IPS-NIHi7 (cell line): ENCODE measurements at regions not wholly inside any gene's neighbourhood (a gene's known extent, or its start where the extent isn't known, plus 50 kb on each side); places are given as distances from the start of the nearest gene placed in this dataset.

Source experiments
- DNase-seq: peaks from one replicate; pipeline ENCODE4 v3.0.0; 2012; ENCODE audit warnings: mixed read lengths; ENCODE audit errors: extremely low spot score

DNA sequence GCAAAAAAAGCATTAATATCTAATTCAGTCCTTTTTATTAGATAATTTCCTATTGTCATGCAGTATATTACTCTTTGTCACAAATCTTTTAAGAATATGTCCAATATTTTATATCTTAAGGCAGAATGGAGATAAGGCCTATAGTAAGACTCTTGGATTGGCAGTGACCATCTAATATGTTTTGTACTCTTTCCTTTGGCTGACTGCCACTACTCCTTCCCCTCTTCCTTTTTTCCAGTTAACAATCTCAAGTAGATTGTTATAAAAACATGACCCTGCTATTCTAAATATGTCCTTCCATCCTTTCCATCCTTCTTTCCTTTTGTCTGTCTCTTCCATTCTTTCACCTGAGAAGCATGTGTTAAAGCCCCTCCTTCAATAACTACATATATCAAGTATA is 92.8 kb upstream of the TMEM168 start:
- DNase-seq, result no peak

DNA sequence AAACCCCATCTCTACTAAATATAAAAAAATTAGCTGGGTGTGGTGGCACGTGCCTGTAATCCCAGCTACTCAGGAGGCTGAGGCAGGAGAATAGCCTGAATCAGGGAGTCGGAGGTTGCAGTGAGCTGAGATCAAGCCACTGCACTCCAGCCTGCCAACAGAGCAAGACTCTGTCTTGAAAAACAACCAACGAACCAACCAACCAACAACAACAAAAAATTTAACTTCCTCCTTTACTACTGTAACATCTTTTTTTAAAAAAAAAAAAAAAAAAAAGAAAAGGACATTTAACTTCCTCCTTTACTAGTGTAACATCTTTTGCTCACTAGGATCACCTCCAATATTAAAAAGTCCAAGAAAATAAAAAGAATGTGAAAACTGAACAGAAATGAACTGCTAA is 92.3 kb upstream of the TMEM168 start:
- DNase-seq, result no peak

DNA sequence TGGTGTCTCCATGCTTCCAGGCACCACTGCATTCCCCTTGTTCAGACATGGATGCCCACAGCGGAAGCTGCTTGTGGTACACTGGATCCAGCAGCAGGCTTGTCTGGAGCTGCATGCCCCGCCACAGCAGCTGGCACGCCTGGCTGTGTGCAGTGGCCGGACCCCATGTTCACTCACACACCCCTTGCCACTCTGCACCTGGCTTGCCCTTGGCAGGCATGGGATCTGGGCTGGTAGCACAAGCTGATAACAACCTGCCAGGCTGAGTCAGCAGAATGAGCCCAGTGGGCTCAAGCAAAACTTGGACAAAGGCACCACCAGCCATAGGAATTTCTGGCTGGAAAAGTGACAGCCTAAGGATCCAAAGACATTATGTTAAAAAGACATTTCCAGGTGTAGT is 91.8 kb upstream of the TMEM168 start:
- DNase-seq, result no peak

DNA sequence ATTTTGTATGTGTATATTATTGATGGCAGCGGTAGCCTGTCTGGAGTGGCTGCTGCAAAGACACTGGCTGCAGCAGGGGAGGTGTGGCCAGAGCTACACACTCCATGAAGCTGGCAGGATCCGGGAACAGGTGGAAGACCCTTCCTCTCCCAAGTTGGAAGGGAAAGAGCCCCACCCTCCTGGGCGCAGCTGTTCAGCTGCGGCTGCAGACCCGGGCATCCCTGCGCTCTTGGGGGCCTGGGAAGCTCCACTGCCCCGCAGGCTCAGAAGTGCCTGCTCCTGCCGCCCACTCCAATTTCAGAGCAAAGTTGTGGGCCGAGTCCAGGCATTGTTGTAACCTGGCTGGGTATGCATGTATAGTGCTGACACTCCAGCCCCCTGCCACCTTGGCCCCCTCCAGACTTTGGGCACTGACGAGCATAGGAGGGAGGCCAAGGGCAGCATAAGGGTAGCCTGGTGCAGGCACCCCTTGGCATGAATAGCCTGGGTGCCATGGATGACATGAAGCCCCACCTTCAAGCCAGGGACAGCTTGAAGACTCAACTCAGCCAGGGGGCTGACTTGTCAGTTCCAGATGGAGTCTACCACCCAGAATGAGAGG is 90.7 kb upstream of the TMEM168 start:
- no peak for DNase-seq

DNA sequence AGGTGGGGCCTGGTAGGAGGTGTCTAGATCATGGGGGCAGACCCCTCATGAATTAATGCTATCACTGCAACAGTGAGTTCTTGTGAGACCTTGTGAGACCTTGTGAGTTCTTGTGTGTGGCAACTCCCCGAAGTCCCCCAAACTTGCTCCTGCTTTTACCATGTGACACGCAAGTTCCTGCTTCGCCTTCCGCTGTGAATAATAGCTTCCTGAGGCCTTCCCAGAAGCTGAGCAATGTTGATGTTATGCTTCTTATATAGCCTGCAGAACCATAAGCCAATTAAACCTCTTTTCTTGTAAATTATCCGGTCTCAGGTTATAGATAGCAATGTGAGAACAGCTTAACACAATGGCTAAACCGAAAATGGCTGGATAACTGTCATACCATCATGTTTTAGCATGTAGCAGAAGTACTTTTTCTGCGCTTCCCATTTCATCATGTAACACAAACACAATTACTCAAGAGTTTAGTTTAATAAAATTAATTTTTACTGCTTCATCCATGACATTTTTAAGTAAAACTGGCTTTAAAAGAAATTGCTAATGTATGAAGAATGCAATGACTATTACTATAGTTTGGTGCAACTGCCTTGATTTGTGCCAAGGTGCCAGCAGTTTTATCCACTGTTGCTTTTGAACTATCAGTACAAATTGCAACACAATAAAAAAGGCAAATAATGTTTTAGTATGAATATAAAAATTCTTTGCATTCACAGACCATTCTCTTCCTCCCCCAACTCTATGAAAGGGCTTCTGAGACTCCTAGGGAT is 87.7 kb upstream of the TMEM168 start:
- DNase-seq, result no peak

DNA sequence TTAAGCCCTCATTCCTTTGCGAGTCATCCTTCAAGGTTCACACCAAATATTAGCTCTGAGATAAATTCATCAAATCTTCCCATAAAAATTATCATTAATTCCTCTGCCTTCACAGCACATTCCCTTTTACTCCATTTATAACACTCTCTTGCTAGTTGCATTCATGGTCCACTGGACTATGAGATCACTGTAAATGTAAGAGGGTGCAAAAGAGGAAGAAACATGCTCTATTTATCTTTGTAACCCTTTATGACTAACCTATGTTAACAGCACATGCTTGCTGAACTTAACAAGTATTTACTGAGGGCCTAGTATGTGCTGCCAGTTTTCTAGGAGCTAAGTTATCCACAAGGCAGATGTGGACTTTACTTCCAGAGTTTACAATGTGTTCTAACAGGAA is 86.7 kb upstream of the TMEM168 start:
- DNase-seq, result no peak

DNA sequence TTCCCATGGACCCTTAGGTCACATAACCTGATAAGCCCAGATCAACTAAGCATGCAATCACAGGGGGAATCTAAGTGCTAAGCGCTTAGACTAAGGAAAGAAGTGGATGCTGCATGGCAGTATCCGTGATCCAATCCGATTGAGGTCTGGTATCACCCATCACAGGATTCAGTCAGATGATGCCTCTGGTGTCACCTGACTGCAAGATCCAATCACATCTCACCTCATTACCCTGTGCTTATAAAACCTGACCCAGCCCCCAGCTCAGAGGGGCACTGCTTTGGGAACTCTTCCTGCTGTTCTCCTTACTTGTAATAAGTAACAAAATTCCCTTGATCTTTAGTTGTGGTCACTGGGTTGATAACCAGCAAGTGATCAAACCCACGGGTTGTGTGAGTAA is 84.7 kb upstream of the TMEM168 start:
- no peak for DNase-seq

DNA sequence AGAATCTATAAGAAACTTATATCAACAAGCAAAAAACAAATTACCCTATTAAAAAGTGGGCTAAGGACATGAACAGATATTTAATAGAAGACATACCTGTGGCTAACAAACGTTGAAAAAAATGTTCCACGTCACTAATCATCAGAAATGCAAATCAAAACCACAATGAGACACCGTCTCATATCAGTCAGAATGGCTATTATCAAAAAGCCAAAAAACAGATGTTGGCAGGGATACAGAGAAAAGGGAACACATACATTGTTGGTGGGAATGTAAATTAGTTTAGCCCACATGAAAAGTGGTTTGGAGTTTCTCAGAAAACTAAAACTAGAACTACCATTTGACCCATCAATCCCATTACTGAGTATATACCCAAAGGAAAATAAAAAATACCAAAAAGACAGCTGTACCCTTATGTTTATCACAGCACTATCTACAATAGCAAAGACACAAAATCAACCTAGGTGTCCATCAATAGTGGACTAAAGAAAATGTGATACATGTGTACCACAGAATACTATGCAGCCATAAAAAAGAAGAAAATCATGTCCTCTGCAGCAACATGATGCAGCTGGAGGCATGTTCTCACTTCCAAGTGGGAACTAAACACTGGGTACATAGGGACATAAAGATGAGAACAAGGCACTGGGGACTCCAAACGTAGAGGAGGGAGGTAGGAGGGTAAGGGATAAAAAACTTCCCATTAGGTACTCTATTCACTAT is 83.8 kb upstream of the TMEM168 start:
- DNase-seq, result no peak

DNA sequence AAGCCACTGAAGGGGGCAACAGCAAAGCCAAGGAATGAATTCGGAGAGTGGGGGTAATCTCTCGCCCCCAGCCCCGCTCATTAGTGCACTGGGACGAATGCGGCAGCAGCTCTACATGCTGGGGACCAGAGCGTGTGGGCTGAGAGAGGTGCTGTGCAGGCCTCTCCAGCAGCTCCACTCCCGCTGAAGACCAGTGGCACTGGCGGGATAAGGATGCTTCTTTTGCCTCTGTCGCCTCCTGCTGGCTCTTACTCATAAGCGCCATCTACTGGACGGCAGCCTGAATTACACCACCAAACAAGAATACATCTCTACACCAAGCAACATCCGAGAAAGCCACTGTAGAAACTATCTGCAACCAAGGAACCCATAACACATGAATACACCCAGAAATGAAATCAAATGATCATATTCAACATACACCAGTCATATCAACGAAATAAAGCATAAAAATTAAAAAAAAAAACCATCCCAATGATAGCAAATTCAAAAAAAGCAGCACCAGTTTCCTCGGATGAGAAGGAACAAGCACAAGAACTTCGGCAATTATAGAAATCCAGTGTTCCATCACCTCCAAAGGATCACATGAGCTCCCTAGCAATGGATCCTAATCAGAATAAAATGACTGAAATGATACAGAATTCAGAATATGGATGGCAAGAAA is 79.0 kb upstream of the TMEM168 start:
- peak; percentile 82 for DNase-seq

DNA sequence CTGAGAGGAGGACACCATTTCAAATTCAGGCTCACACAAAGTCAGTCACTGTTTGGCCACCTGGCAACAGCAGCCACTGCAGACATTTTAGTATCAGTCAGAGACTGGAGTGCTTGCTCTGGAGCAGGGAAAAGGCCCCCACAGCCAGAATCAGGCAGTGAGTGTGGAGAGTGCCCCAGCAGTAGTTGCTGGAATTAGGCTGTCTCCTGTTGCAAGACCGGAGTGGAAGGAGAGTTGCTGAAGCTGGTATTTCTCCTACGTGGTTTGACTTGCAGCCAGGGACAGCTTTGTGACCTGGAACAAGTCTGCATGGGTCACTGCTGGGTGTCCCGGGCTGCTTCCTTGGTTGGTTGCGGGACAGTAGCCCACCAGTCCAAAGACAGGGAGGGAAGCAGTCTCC is 78.4 kb upstream of the TMEM168 start:
- DNase-seq, result no peak

DNA sequence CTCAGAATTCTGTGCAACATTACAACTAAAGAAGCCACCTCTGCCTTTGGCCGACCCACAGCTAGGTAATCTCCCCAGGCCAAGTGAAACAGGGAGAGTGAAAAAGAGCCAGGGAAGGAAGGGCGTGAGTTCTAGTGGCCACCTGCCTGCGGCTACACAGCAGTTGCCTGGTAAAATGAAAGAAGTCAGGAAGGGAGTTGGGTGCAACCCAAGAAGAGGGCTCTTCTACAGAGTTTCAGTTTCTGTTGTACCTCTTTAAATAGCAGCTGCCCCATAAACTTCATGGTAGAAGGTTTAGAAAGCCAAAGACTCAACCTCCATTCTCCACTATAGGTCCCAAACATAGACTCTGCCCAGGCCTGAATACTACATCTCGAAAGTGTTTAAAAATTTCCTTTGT is 76.2 kb upstream of the TMEM168 start:
- DNase-seq, result no peak

DNA sequence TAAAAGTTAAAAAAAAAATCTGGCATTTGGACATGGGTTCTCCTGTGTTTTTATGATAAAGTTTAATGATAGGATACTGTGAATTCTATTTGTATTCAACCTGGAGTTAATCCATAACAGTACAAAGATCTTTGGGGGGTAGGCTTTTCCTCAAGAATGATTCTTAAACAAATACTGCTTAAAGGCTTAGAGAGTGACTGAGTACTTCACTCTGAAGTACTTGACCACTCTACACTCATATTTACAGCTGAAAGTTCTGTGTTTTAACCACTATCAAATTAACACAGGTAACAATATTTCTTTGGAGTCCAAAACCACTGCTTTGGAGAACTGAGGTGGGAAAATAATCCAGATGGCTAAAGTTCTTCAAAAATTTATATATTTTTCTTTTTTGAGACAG is 74.2 kb upstream of the TMEM168 start:
- DNase-seq, result no peak

DNA sequence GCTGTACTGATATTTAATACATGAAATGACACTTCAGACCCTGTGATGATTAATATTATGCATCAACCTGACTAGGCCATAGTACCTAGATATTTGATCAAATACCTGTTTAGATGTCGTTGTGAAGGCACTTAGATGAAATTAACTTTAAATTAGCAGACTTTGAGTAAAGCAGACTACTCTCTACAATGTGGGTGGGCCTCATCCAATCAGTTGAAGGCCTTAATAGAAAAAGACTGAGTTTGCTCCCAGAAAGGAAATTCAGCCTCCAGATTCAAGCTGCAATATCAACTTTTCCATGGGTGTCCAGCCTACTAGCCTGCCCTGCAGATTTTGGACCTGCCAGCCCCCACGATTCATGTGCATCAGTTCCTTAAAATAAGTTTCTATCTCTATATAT is 68.6 kb upstream of the TMEM168 start:
- no peak for DNase-seq

DNA sequence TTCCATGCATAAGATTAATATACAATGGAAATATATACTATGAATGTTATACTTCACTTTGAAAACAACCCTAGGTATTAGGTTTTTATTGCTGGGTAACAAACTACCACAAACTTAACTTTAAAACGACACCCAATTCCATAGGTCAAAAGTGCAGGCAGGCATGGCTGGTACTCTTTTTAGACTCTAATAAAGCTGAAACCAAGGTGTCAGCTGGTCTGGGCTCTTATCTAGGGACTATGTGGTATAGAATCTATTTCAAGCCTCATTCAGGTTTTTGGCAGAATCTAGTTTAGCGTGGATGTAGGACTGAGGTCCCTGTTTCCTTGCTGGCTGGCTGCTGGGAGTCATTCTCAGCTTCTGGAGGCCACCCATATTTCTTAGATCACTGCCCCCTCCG is 65.0 kb upstream of the TMEM168 start:
- no peak for DNase-seq

DNA sequence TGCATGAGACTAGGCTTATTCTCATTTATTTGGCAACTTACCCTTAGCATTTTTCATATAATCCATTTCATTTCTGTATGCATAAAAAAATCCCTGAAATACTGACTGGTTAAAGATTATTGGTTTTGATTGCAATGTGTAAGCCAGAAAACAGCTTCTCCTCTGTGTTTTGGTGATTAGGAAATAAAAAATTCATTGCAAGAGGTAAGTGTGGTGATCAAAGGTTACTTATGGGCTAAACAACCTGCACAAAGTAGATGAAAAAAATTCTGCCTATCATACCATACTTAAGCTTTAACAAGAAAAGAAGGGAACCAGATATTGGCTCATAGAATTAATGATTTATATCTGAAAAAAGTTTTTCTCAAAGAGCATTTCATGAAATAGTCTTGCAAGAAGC is 64.0 kb upstream of the TMEM168 start:
- DNase-seq, result no peak

DNA sequence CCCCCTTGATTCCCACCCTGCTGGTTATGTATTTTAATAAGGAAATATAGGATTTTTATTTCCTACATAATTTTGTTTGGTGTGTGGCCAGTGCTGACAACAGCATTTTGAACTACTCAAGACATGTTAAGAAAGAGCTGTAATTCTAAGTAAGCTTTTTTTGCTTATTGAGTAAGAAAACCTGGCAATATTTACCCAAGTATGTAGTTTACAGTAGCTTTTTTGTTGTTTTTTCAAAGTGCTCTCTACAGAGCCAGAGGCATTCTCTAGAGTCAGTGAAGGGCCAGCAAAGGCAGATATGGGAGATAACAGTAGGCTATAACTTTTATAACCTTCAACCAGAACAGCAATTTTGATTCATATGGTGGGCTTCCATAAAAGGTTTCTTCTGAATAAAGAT is 63.2 kb upstream of the TMEM168 start:
- no peak for DNase-seq

DNA sequence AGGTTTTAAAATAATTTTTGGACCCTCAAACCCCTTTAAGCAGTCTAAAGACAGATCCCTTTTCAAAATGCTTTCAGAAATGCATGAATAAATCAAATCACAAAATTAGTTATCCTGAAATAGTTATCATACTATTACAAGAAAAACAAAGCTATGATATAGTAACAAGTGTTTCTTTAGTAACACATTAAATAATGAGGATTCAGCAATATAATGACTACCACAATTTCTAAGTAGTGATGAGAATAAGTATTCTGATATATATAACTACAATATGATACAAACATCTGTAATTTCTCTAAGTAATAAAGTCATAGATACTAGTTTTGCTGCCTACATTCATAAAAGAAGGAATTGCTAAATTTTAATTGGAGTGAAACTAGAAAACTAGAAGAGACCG is 53.0 kb upstream of the TMEM168 start:
- no peak for DNase-seq
